ENCODE measurements at regions not wholly inside any gene's neighbourhood (a gene's known extent, or its start where the extent isn't known, plus 50 kb on each side); places are given as distances from the start of the nearest gene placed in this dataset.

- Mint-ChIP-seq H3K4me1 (no peaks in the 10 kb centered on the region; the same call in 2 of the 3 replicates), H3K36me3 (ENCODE audit: low read depth) (no peaks in the 10 kb centered on the region), H3K9me3 (no peaks in the 10 kb centered on the region), H3K27me3 (ENCODE audit: insufficient read depth, low read depth, poor library complexity) (peaks cover 6% of the 10 kb centered on the region), H3K4me3 (no peak overlapping the region), H3K27ac (no peak overlapping the region)
- no peak overlapping the region for H3K4me2 ChIP-seq
- no peak for ATAC-seq
- no peaks in the 10 kb centered on the region for H3F3A ChIP-seq (replicated peaks; ENCODE audit: low read depth)
- no peak for DNase-seq (ENCODE audit: low spot score)
- H2AFZ ChIP-seq: no peak overlapping the region
- H3K27ac ChIP-seq (ENCODE audit: low read depth): no peak overlapping the region
- H4K20me1 ChIP-seq (replicated peaks; ENCODE audit: insufficient read depth): no peaks in the 10 kb centered on the region
- no peaks in the 10 kb centered on the region for H3K9me2 ChIP-seq (ENCODE audit: insufficient read depth)
- TF ChIP-seq STAT1 (IDR thresholded peaks at IDR 0.05; ENCODE audit: unreplicated experiment) (no peak), EZH2phosphoT487 (IDR thresholded peaks at IDR 0.05; ENCODE audit: unreplicated experiment) (no peak), ZNF114 (CRISPR knock-in tag; IDR thresholded peaks at IDR 0.05) (no peak), CREB1 (CRISPR knock-in tag; IDR thresholded peaks at IDR 0.05; ENCODE audit: low read depth) (no peak), REST (IDR thresholded peaks at IDR 0.05; ENCODE audit: unreplicated experiment) (no peak), NANOG (IDR thresholded peaks at IDR 0.05; ENCODE audit: borderline replicate concordance) (no peak), POLR2AphosphoS5 (IDR thresholded peaks at IDR 0.05; ENCODE audit: low read depth) (no peak), ZNF462 (CRISPR knock-in tag; IDR thresholded peaks at IDR 0.05) (no peak)
- no peaks in the 10 kb centered on the region for H3K4me1 ChIP-seq (ENCODE audit: insufficient read depth)
- no peaks in the 10 kb centered on the region for H3K79me2 ChIP-seq (replicated peaks; ENCODE audit: insufficient read depth)
- H3K4me3 ChIP-seq: no peak overlapping the region
- H3K27me3 ChIP-seq (ENCODE audit: insufficient read depth): no peaks in the 10 kb centered on the region
- no peaks in the 10 kb centered on the region for H3K36me3 ChIP-seq (ENCODE audit: insufficient read depth)
Observed at GRCh38 chr6:3538536-3538935, 81.7 kb upstream of the SLC22A23 start.
